ENCODE measurements at regions not wholly inside any gene's neighbourhood (a gene's known extent, or its start where the extent isn't known, plus 50 kb on each side); places are given as distances from the start of the nearest gene placed in this dataset.
A peak's percentile ranks its signal among the peaks of the same experiment; 100 is the strongest.

DNA sequence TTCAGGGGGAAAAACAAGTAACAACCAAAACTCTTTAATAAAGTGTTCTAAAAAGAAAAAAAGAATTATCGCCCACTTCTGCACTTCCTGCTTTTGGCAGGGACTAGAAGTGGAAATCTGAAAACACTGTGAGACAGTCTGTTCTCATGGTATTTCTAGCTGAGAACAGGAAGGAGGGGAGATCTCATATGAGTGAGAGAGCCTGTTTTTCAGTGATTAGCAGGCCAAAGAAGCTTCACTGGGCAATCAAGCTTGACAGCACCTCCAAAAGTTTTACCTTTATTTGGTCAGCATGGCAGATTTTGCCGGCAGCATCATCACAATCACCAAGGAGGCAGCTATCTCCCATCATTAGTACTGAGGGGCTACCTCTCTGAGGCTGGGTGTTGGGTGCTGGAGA lies 79.5 kb upstream of the ATXN1 start:
- Histone ChIP-seq H3K4ac (ENCODE audit: low read depth, low read length) (no peak overlapping the region), H2AFZ (replicated peaks; ENCODE audit: low read length, poor library complexity) (peak overlapping the region; percentile 12), H2BK20ac (ENCODE audit: low read depth, low read length) (no peak overlapping the region), H4K20me1 (ENCODE audit: insufficient read depth, low read length) (no peaks in the 10 kb centered on the region), H3K18ac (ENCODE audit: low read depth, low read length) (no peak overlapping the region), H3K9ac (ENCODE audit: low read depth, low read length) (no peak overlapping the region), H3K4me1 (ENCODE audit: control insufficient read depth, insufficient read depth, low read length) (peaks cover 8% of the 10 kb centered on the region), H3K9me1 (ENCODE audit: insufficient read depth, low read length) (0 out of 2 replicates have a peak, but pooled peaks cover 3% of the 10 kb centered on the region), H3K56ac (ENCODE audit: extremely low read depth, insufficient read depth, low read length) (no peak overlapping the region), H3K14ac (replicated peaks; ENCODE audit: low read depth, low read length) (no peak overlapping the region), H3K4me3 (ENCODE audit: insufficient read depth, low read depth, low read length) (no peak overlapping the region), H2BK15ac (ENCODE audit: low read depth, low read length) (no peak overlapping the region), H2BK120ac (ENCODE audit: low read depth, low read length) (no peak overlapping the region), H4K5ac (ENCODE audit: low read depth, low read length) (no peak overlapping the region), H3K27me3 (ENCODE audit: control insufficient read depth, insufficient read depth, low read length) (no peaks in the 10 kb centered on the region), H3K27ac (ENCODE audit: insufficient read depth, low read length) (no peak overlapping the region), H3K23ac (ENCODE audit: low read depth, low read length) (no peak overlapping the region), H3K4me2 (ENCODE audit: low read depth, low read length) (no peak overlapping the region), H2AK5ac (ENCODE audit: low read depth, low read length) (0 out of 2 replicates have a peak overlapping the region, but pooled peaks have one; percentile 19), H2BK5ac (ENCODE audit: low read depth, low read length, poor library complexity, severe bottlenecking) (no peak overlapping the region), H3K9me3 (ENCODE audit: control insufficient read depth, insufficient read depth, low read length) (no peaks in the 10 kb centered on the region), H4K91ac (ENCODE audit: insufficient read depth, low read depth, low read length) (no peak overlapping the region), H2AK9ac (replicated peaks; ENCODE audit: low read depth, low read length, poor library complexity) (no peak overlapping the region), H3K79me1 (ENCODE audit: low read depth in 1 of 2, low read length in 2 of 2) (no peaks in the 10 kb centered on the region), H3K36me3 (ENCODE audit: control insufficient read depth, insufficient read depth, low read length) (no peaks in the 10 kb centered on the region), H4K8ac (ENCODE audit: low read depth in 2 of 2, low read length in 2 of 2) (no peak overlapping the region)
- ChIA-PET CTCF (no interaction called here), POLR2A (ENCODE audit: unreplicated experiment) (no interaction called here)
- no CpG with 5 or more reads among the region's 2 CpGs for WGBS, 2 experiments (ENCODE audit: extremely low coverage in 2 of 2, insufficient read length in 1 of 2)
- in situ Hi-C loops (cut with MboI; ENCODE audit: low sequenced_read_pairs): no loop called here
- intact Hi-C loops (cut with micrococcal nuclease): loop anchor here (10.0 kb wide), 1 partner anchor 124 kb away; no protein-coding TSS in a partner anchor
- ATAC-seq (ENCODE audit: low read depth) (no peak), DNase-seq (no peak)
- no peak for TF ChIP-seq CHD1 (IDR thresholded peaks at IDR 0.05; ENCODE audit: low read depth, low read length)
- TF ChIP-seq, protein P1, sequence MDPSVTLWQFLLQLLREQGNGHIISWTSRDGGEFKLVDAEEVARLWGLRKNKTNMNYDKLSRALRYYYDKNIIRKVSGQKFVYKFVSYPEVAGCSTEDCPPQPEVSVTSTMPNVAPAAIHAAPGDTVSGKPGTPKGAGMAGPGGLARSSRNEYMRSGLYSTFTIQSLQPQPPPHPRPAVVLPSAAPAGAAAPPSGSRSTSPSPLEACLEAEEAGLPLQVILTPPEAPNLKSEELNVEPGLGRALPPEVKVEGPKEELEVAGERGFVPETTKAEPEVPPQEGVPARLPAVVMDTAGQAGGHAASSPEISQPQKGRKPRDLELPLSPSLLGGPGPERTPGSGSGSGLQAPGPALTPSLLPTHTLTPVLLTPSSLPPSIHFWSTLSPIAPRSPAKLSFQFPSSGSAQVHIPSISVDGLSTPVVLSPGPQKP (IDR thresholded peaks at IDR 0.05; ENCODE audit: borderline replicate concordance, low read depth, low read length): no peak
- no peak for TF ChIP-seq FOS (IDR thresholded peaks at IDR 0.05; ENCODE audit: low read depth, low read length)
- TF ChIP-seq MAFK (IDR thresholded peaks at IDR 0.05; ENCODE audit: low read depth, low read length): no peak
- TF ChIP-seq, protein P2, sequence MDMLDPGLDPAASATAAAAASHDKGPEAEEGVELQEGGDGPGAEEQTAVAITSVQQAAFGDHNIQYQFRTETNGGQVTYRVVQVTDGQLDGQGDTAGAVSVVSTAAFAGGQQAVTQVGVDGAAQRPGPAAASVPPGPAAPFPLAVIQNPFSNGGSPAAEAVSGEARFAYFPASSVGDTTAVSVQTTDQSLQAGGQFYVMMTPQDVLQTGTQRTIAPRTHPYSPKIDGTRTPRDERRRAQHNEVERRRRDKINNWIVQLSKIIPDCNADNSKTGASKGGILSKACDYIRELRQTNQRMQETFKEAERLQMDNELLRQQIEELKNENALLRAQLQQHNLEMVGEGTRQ (IDR thresholded peaks at IDR 0.05; ENCODE audit: low read depth, low read length): no peak
- no peak for TF ChIP-seq POLR2A (IDR thresholded peaks at IDR 0.05; ENCODE audit: low read depth, low read length)
- TF ChIP-seq NFE2L2 (IDR thresholded peaks at IDR 0.05; ENCODE audit: low read depth, low read length): no peak
- TF ChIP-seq MAZ (IDR thresholded peaks at IDR 0.05; ENCODE audit: borderline replicate concordance, low read depth, low read length): no peak
- no peak for TF ChIP-seq RFX5 (IDR thresholded peaks at IDR 0.05; ENCODE audit: low read depth, low read length)
- TF ChIP-seq BHLHE40 (IDR thresholded peaks at IDR 0.05; ENCODE audit: low read depth, low read length): no peak
- TF ChIP-seq, protein P3, sequence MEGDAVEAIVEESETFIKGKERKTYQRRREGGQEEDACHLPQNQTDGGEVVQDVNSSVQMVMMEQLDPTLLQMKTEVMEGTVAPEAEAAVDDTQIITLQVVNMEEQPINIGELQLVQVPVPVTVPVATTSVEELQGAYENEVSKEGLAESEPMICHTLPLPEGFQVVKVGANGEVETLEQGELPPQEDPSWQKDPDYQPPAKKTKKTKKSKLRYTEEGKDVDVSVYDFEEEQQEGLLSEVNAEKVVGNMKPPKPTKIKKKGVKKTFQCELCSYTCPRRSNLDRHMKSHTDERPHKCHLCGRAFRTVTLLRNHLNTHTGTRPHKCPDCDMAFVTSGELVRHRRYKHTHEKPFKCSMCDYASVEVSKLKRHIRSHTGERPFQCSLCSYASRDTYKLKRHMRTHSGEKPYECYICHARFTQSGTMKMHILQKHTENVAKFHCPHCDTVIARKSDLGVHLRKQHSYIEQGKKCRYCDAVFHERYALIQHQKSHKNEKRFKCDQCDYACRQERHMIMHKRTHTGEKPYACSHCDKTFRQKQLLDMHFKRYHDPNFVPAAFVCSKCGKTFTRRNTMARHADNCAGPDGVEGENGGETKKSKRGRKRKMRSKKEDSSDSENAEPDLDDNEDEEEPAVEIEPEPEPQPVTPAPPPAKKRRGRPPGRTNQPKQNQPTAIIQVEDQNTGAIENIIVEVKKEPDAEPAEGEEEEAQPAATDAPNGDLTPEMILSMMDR (conservative IDR thresholded peaks at IDR 0.05; ENCODE audit: low read depth, low read length): no peak
- no peak for TF ChIP-seq RCOR1 (IDR thresholded peaks at IDR 0.05; ENCODE audit: insufficient replicate concordance, low read length)
- TF ChIP-seq RAD21 (IDR thresholded peaks at IDR 0.05; ENCODE audit: low read length): no peak
- TF ChIP-seq CEBPB (IDR thresholded peaks at IDR 0.05; ENCODE audit: low read depth, low read length): no peak
- TF ChIP-seq MXI1 (IDR thresholded peaks at IDR 0.05; ENCODE audit: borderline replicate concordance, low read depth, low read length): no peak
- dilution Hi-C loops (cut with HindIII; ENCODE audit: low sequenced_read_pairs, unreplicated experiment): no loop called here
- BruUV-seq (replicated peaks): no TSS peak
